ENCODE measurements at regions not wholly inside any gene's neighbourhood (a gene's known extent, or its start where the extent isn't known, plus 50 kb on each side); places are given as distances from the start of the nearest gene placed in this dataset.

DNA sequence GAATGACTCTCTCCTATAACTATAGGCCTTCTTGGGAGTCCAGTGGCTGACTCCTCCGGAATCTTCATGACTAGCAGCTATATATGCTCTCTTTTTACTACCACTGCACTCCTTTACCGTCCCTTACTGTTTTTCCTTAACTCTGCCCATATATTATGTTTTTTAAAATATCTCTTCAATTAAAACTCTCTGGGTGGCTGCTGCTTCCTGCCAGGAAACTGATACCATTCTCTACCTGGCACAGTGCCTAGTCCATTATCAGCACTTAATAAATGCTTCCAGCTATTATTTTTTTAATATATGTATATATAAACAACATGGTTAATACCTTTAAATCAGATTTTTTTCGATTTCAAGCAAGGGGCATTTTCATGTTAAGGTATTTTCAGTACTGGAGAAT lies 136.6 kb upstream of the FAM47B start:
- TF ChIP-seq, protein P1, sequence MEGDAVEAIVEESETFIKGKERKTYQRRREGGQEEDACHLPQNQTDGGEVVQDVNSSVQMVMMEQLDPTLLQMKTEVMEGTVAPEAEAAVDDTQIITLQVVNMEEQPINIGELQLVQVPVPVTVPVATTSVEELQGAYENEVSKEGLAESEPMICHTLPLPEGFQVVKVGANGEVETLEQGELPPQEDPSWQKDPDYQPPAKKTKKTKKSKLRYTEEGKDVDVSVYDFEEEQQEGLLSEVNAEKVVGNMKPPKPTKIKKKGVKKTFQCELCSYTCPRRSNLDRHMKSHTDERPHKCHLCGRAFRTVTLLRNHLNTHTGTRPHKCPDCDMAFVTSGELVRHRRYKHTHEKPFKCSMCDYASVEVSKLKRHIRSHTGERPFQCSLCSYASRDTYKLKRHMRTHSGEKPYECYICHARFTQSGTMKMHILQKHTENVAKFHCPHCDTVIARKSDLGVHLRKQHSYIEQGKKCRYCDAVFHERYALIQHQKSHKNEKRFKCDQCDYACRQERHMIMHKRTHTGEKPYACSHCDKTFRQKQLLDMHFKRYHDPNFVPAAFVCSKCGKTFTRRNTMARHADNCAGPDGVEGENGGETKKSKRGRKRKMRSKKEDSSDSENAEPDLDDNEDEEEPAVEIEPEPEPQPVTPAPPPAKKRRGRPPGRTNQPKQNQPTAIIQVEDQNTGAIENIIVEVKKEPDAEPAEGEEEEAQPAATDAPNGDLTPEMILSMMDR (conservative IDR thresholded peaks at IDR 0.05 in 1 of 2, IDR thresholded peaks at IDR 0.05 in 1 of 2; ENCODE audit: extremely low read depth in 1 of 2, insufficient read depth in 1 of 2, low read depth in 1 of 2, low read length in 2 of 2), result no peak
- no peak for TF ChIP-seq EZH2 (IDR thresholded peaks at IDR 0.05; ENCODE audit: borderline replicate concordance, low read length)

All from mammary epithelial cell (primary cell).